Stomach (tissue), 4 donors: ENCODE measurements at regions not wholly inside any gene's neighbourhood (a gene's known extent, or its start where the extent isn't known, plus 50 kb on each side); places are given as distances from the start of the nearest gene placed in this dataset.

Experiments used
- CTCF ChIP-seq, 7 experiments: fragments of 450-650 bp in 4 of 7; fragments of 200-600 bp in 3 of 7; sonication (generic) in 3 of 7; IDR thresholded peaks; one replicate each; pipeline ENCODE4 v1.5.1; 2016 to 2019; ENCODE audit warnings: antibody characterized with exemption in 7 of 7, control low read depth in 2 of 7, mild to moderate bottlenecking in 1 of 7
- EP300 ChIP-seq: sonication (generic); formaldehyde crosslinking; IDR thresholded peaks from one replicate; pipeline ENCODE4 v1.6.1; 2017; ENCODE audit warnings: antibody characterized with exemption
- POLR2A ChIP-seq, 4 donors: fragments of 450-650 bp; IDR thresholded peaks; one replicate each; pipeline ENCODE4 v1.6.1; 2016; ENCODE audit warnings: antibody characterized with exemption in 4 of 4, control low read depth in 2 of 4, mild to moderate bottlenecking in 1 of 4, moderate library complexity in 1 of 4
- POLR2AphosphoS5 ChIP-seq, 3 donors: sonication (generic); formaldehyde crosslinking; IDR thresholded peaks; one replicate each; pipeline ENCODE4 v1.6.1; 2016; ENCODE audit warnings: antibody characterized with exemption in 3 of 3

GRCh38 chr11:56883371-56883987, 105.2 kb upstream of the OR5AK2 start:
- TF ChIP-seq POLR2A (IDR thresholded peaks at IDR 0.05) (no peak), CTCF (IDR thresholded peaks at IDR 0.05) (no peak), POLR2AphosphoS5 (IDR thresholded peaks at IDR 0.05) (no peak), EP300 (no peak)
